H9 (cell line): ENCODE measurements at regions not wholly inside any gene's neighbourhood (a gene's known extent, or its start where the extent isn't known, plus 50 kb on each side); places are given as distances from the start of the nearest gene placed in this dataset.
A peak's percentile ranks its signal among the peaks of the same experiment; 100 is the strongest.

ENCODE experiments used
- DNase-seq: peaks from one replicate; pipeline ENCODE4 v3.0.0-alpha.2; 2017
- H2AFZ ChIP-seq: one replicate; pipeline ENCODE4 v1.6.1; 2013; ENCODE audit warnings: mild to moderate bottlenecking, low read length, control low read depth, moderate library complexity
- H2AK5ac ChIP-seq: 2 replicates; pipeline ENCODE4 v1.6.1; 2013; ENCODE audit warnings: low read length, control low read depth, mixed read lengths; ENCODE audit not compliant: insufficient read length
- H2BK120ac ChIP-seq: one replicate; pipeline ENCODE4 v1.6.1; 2013; ENCODE audit warnings: low read depth, mild to moderate bottlenecking, low read length, control low read depth, inconsistent platforms; ENCODE audit not compliant: poor library complexity, severe bottlenecking
- H2BK12ac ChIP-seq: 2 replicates; pipeline ENCODE4 v1.6.1; 2013; ENCODE audit warnings: low read length, control low read depth, mixed read lengths, low read depth; ENCODE audit not compliant: insufficient read length
- H2BK15ac ChIP-seq: 2 replicates; pipeline ENCODE4 v1.6.1; 2013; ENCODE audit warnings: low read depth, low read length, control low read depth
- H2BK20ac ChIP-seq: one replicate; pipeline ENCODE4 v1.6.1; 2013; ENCODE audit warnings: low read depth, mild to moderate bottlenecking, low read length, control low read depth, inconsistent platforms; ENCODE audit not compliant: poor library complexity, severe bottlenecking
- H2BK5ac ChIP-seq: 2 replicates; pipeline ENCODE4 v1.6.1; 2013; ENCODE audit warnings: low read length, control low read depth, mixed read lengths; ENCODE audit not compliant: insufficient read length
- H3K14ac ChIP-seq: 2 replicates; pipeline ENCODE4 v1.6.1; 2013; ENCODE audit warnings: low read length, control low read depth; ENCODE audit not compliant: insufficient read depth
- H3K18ac ChIP-seq: 2 replicates; pipeline ENCODE4 v1.6.1; 2013; ENCODE audit warnings: low read depth, mild to moderate bottlenecking, mixed read lengths, low read length, control low read depth; ENCODE audit not compliant: insufficient read length
- H3K23ac ChIP-seq: 2 replicates; pipeline ENCODE4 v1.6.1; 2013; ENCODE audit warnings: low read length, control low read depth, mixed read lengths, low read depth; ENCODE audit not compliant: insufficient read length
- H3K23me2 ChIP-seq: 2 replicates; pipeline ENCODE4 v1.6.1; 2013; ENCODE audit warnings: low read depth, mild to moderate bottlenecking, mixed read lengths, low read length, control low read depth; ENCODE audit not compliant: insufficient read length, poor library complexity, severe bottlenecking
- H3K27ac ChIP-seq: 2 replicates; pipeline ENCODE4 v1.5.1; 2013; ENCODE audit warnings: low read length, control low read depth, mixed read lengths, low read depth; ENCODE audit not compliant: insufficient read length
- H3K27me3 ChIP-seq: 2 replicates; pipeline ENCODE4 v1.6.1; 2013; ENCODE audit warnings: low read length, control low read depth, inconsistent platforms; ENCODE audit not compliant: insufficient read depth
- H3K4ac ChIP-seq: 2 replicates; pipeline ENCODE4 v1.6.1; 2013; ENCODE audit warnings: low read depth, mild to moderate bottlenecking, control low read depth, inconsistent platforms, low read length, moderate library complexity
- H3K4me1 ChIP-seq: 2 replicates; pipeline ENCODE4 v1.6.1; 2013; ENCODE audit warnings: low read length, control low read depth, inconsistent platforms; ENCODE audit not compliant: insufficient read depth
- H3K4me2 ChIP-seq: 2 replicates; pipeline ENCODE4 v1.6.1; 2013; ENCODE audit warnings: low read length, control low read depth, mixed read lengths; ENCODE audit not compliant: insufficient read length, insufficient read depth
- H3K56ac ChIP-seq: 2 replicates; pipeline ENCODE4 v1.6.1; 2013; ENCODE audit warnings: low read depth, mild to moderate bottlenecking, mixed read lengths, low read length, control low read depth; ENCODE audit not compliant: insufficient read length
- H3K79me1 ChIP-seq: 2 replicates; pipeline ENCODE4 v1.6.1; 2013; ENCODE audit warnings: low read depth, mild to moderate bottlenecking, moderate library complexity, low read length, control low read depth, inconsistent platforms; ENCODE audit not compliant: insufficient read depth, poor library complexity, severe bottlenecking
- H3K79me2 ChIP-seq: 2 replicates; pipeline ENCODE4 v1.6.1; 2013; ENCODE audit warnings: low read length, control low read depth, inconsistent platforms; ENCODE audit not compliant: insufficient read depth
- H3K9ac ChIP-seq: 2 replicates; pipeline ENCODE4 v1.6.1; 2013; ENCODE audit warnings: low read length, control low read depth, mixed read lengths; ENCODE audit not compliant: insufficient read length; ENCODE audit errors: extremely low read depth
- H3K9me3 ChIP-seq: one replicate; pipeline ENCODE4 v1.6.1; 2013; ENCODE audit warnings: low read depth, low read length, inconsistent platforms; ENCODE audit not compliant: control insufficient read depth
- H3T11ph ChIP-seq: one replicate; pipeline ENCODE4 v1.6.1; 2013; ENCODE audit warnings: mild to moderate bottlenecking, low read length, control low read depth, inconsistent platforms
- H4K20me1 ChIP-seq: one replicate; pipeline ENCODE4 v1.6.1; 2013; ENCODE audit not compliant: control insufficient read depth, insufficient read length, insufficient read depth
- H4K5ac ChIP-seq: 2 replicates; pipeline ENCODE4 v1.6.1; 2013; ENCODE audit warnings: low read depth, mild to moderate bottlenecking, mixed read lengths, low read length, control low read depth; ENCODE audit not compliant: insufficient read length
- H4K8ac ChIP-seq: replicated peaks from 2 replicates; pipeline ENCODE4 v1.6.1; 2013; ENCODE audit warnings: low read length, control low read depth, mixed read lengths, low read depth; ENCODE audit not compliant: insufficient read length
- H4K91ac ChIP-seq: 2 replicates; pipeline ENCODE4 v1.6.1; 2013; ENCODE audit warnings: low read depth, mild to moderate bottlenecking, moderate library complexity, mixed read lengths, low read length, control low read depth; ENCODE audit not compliant: insufficient read length
- H3K27ac Mint-ChIP-seq, 3 experiments: 2 replicates in 2 of 3; 3 replicates in 1 of 3; pipeline ENCODE4 v1.8.0; 2020 to 2021; ENCODE audit warnings: mixed read lengths in 3 of 3, mild to moderate bottlenecking in 1 of 3, moderate library complexity in 1 of 3
- H3K27me3 Mint-ChIP-seq: 2 replicates; pipeline ENCODE4 v1.8.0; 2021; ENCODE audit warnings: low read depth, mild to moderate bottlenecking, moderate library complexity, mixed read lengths
- H3K36me3 Mint-ChIP-seq, 3 experiments: 2 replicates in 2 of 3; 3 replicates in 1 of 3; pipeline ENCODE4 v1.8.0; 2020 to 2021; ENCODE audit warnings: low read depth in 3 of 3, mixed read lengths in 3 of 3; ENCODE audit not compliant: insufficient read depth in 1 of 3
- H3K4me1 Mint-ChIP-seq, 2 experiments: 2 replicates each; pipeline ENCODE4 v1.8.0; 2020; ENCODE audit warnings: mixed read lengths in 2 of 2
- H3K4me3 Mint-ChIP-seq, 2 experiments: 2 replicates in 1 of 2; 3 replicates in 1 of 2; pipeline ENCODE4 v1.8.0; 2020 to 2021; ENCODE audit warnings: mild to moderate bottlenecking in 2 of 2, mixed read lengths in 2 of 2, moderate library complexity in 1 of 2
- H3K9me3 Mint-ChIP-seq, 2 experiments: 2 replicates in 1 of 2; 3 replicates in 1 of 2; pipeline ENCODE4 v1.8.0; 2020; ENCODE audit warnings: mild to moderate bottlenecking in 2 of 2, mixed read lengths in 2 of 2, moderate library complexity in 1 of 2
- WGBS: extraction: QIAGEN DNeasy Blood & Tissue Kit; methylation state at CpG from one replicate; pipeline ENCODE4 v1.1.7; 2013; ENCODE audit warnings: missing lambda C conversion rate, low lambda C conversion rate, mixed read lengths; ENCODE audit not compliant: insufficient read length; ENCODE audit errors: extremely low coverage; 5-methylcytosine and 5-hydroxymethylcytosine counted together
- TF ChIP-seq, protein P1 (sequence below): fragments of 200-600 bp; sonication (generic); conservative IDR thresholded peaks from 3 replicates; pipeline ENCODE4 v1.8.0; 2021; ENCODE audit warnings: antibody characterized with exemption, mild to moderate bottlenecking

GRCh38 chr10:64346389-64346788 lies 825.2 kb downstream of the REEP3 start:
- H3K23ac ChIP-seq: no peak overlapping the region
- no peak overlapping the region for H4K5ac ChIP-seq
- Mint-ChIP-seq H3K4me1 (peaks cover 8 to 9% of the 10 kb centered on the region in 2 experiments; a peak in 3 of 4 replicates), H3K36me3 (no peaks in the 10 kb centered on the region), H3K27ac (no peak overlapping the region), H3K9me3 (no peaks in the 10 kb centered on the region), H3K4me3 (no peak overlapping the region), H3K27me3 (no peaks in the 10 kb centered on the region)
- no peak overlapping the region for H3T11ph ChIP-seq
- H3K4me1 ChIP-seq: no peaks in the 10 kb centered on the region
- H3K27me3 ChIP-seq: no peaks in the 10 kb centered on the region
- H3K14ac ChIP-seq: no peak overlapping the region
- no peak overlapping the region for H4K8ac ChIP-seq
- no peak overlapping the region for H2BK5ac ChIP-seq
- H4K91ac ChIP-seq: no peak overlapping the region
- no peak overlapping the region for H3K18ac ChIP-seq
- no peaks in the 10 kb centered on the region for H3K9me3 ChIP-seq
- no peak overlapping the region for H3K4me2 ChIP-seq
- no peak for DNase-seq
- H3K4ac ChIP-seq: no peak overlapping the region
- H2AK5ac ChIP-seq: no peak overlapping the region
- H2BK12ac ChIP-seq: no peak overlapping the region
- H3K27ac ChIP-seq: no peak overlapping the region
- 0 out of 2 replicates have a peak overlapping the region, but pooled peaks have one; percentile 89 for H2BK15ac ChIP-seq
- no peak overlapping the region for H3K56ac ChIP-seq
- H3K9ac ChIP-seq: no peak overlapping the region
- no peak overlapping the region for H2BK120ac ChIP-seq
- H3K23me2 ChIP-seq: no peaks in the 10 kb centered on the region
- no CpG with 5 or more reads among the region's 5 CpGs for WGBS
- H3K79me1 ChIP-seq: no peaks in the 10 kb centered on the region
- TF ChIP-seq, protein P1, sequence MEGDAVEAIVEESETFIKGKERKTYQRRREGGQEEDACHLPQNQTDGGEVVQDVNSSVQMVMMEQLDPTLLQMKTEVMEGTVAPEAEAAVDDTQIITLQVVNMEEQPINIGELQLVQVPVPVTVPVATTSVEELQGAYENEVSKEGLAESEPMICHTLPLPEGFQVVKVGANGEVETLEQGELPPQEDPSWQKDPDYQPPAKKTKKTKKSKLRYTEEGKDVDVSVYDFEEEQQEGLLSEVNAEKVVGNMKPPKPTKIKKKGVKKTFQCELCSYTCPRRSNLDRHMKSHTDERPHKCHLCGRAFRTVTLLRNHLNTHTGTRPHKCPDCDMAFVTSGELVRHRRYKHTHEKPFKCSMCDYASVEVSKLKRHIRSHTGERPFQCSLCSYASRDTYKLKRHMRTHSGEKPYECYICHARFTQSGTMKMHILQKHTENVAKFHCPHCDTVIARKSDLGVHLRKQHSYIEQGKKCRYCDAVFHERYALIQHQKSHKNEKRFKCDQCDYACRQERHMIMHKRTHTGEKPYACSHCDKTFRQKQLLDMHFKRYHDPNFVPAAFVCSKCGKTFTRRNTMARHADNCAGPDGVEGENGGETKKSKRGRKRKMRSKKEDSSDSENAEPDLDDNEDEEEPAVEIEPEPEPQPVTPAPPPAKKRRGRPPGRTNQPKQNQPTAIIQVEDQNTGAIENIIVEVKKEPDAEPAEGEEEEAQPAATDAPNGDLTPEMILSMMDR: no peak
- no peaks in the 10 kb centered on the region for H4K20me1 ChIP-seq
- H2BK20ac ChIP-seq: no peak overlapping the region
- H3K79me2 ChIP-seq: no peaks in the 10 kb centered on the region
- H2AFZ ChIP-seq: no peak overlapping the region
